ENCODE measurements at regions not wholly inside any gene's neighbourhood (a gene's known extent, or its start where the extent isn't known, plus 50 kb on each side); places are given as distances from the start of the nearest gene placed in this dataset.

DNA sequence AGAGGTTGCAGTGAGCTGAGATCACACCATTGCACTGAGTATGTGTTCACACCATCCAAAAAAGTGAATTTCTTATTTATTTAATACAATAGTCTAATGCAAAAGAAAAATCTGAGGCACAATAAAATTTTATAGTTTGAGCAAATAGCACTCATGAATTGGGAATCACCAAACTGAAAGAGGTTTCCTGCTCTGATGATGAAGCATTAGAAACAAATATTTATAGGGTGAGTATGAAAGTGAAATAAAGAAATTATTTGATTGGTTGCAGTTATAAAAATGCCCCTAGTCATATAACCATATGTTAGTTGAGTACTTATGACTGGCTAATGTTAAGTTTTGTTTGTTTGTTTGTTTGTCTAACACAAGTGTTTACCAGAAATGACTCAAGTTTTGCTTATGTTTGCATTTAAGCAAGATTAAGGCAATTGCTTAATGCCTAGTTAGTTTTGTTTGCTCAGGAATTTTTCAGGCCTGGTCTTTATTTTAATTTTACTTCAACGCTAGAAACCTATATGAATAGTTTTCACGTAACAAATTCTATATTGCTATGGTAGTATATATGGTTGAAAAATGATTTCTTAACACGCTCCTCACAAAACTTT is 151.5 kb upstream of the FAM83B start:
- H3K27ac ChIP-seq, result no peak overlapping the region
- no peaks in the 10 kb centered on the region for H3K36me3 ChIP-seq (replicated peaks)
- in situ Hi-C loops (cut with HindIII; ENCODE audit: low pct_ligation_motif_present, low sequenced_read_pairs), result no loop called here
- H3K27me3 ChIP-seq (replicated peaks), result no peaks in the 10 kb centered on the region
- DNase-seq, result no peak
- TF ChIP-seq, protein P1, sequence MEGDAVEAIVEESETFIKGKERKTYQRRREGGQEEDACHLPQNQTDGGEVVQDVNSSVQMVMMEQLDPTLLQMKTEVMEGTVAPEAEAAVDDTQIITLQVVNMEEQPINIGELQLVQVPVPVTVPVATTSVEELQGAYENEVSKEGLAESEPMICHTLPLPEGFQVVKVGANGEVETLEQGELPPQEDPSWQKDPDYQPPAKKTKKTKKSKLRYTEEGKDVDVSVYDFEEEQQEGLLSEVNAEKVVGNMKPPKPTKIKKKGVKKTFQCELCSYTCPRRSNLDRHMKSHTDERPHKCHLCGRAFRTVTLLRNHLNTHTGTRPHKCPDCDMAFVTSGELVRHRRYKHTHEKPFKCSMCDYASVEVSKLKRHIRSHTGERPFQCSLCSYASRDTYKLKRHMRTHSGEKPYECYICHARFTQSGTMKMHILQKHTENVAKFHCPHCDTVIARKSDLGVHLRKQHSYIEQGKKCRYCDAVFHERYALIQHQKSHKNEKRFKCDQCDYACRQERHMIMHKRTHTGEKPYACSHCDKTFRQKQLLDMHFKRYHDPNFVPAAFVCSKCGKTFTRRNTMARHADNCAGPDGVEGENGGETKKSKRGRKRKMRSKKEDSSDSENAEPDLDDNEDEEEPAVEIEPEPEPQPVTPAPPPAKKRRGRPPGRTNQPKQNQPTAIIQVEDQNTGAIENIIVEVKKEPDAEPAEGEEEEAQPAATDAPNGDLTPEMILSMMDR (IDR thresholded peaks at IDR 0.05; ENCODE audit: low read depth, low read length, missing control alignments), result no peak
- no peak overlapping the region for H3K4me3 ChIP-seq (ENCODE audit: low read depth, low read length)

- in situ Hi-C loops (cut with HindIII; ENCODE audit: low pct_ligation_motif_present, low sequenced_read_pairs), result no loop called here
- Histone ChIP-seq H3K36me3 (replicated peaks) (no peaks in the 10 kb centered on the region), H3K4me3 (ENCODE audit: low read depth, low read length) (no peak overlapping the region), H3K27ac (no peak overlapping the region), H3K27me3 (replicated peaks) (no peaks in the 10 kb centered on the region)
- no peak for DNase-seq
- TF ChIP-seq, protein P1 (IDR thresholded peaks at IDR 0.05; ENCODE audit: low read depth, low read length, missing control alignments), result no peak
Measured at GRCh38 chr6:54695815-54696214, 150.8 kb upstream of the FAM83B start.

DNA sequence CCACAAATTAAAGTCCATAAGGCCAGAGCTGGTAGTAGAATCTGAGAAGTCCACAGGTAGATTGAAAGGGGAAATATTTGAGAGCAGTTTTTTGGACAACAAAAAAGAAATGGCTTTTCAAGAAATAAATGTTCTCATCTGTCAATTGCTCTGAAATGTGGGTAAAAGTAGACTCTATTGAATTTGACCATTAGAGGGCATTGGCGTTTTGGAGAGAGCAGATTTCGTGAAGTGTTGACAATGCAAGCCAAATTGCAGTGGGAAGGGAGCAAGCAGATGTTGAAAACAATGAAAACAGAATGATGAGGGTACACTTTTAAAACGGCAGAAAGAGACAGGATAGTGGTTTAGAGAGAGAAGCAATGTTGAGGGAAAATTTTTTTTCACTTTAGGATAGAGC is 149.1 kb upstream of the FAM83B start:
- Histone ChIP-seq H3K27ac (no peak overlapping the region), H3K27me3 (replicated peaks) (no peaks in the 10 kb centered on the region), H3K36me3 (replicated peaks) (no peaks in the 10 kb centered on the region), H3K4me3 (ENCODE audit: low read depth, low read length) (no peak overlapping the region)
- in situ Hi-C loops (cut with HindIII; ENCODE audit: low pct_ligation_motif_present, low sequenced_read_pairs), result no loop called here
- TF ChIP-seq, protein P1 (IDR thresholded peaks at IDR 0.05; ENCODE audit: low read depth, low read length, missing control alignments), result peak; percentile 33
- DNase-seq, result no peak

GRCh38 chr6:54698974-54699373 is 147.6 kb upstream of the FAM83B start:
- H3K27ac ChIP-seq, result no peak overlapping the region

GRCh38 chr6:54700158-54700557 is 146.4 kb upstream of the FAM83B start:
- DNase-seq, result no peak
- in situ Hi-C loops (cut with HindIII; ENCODE audit: low pct_ligation_motif_present, low sequenced_read_pairs), result no loop called here
- no peak overlapping the region for H3K4me3 ChIP-seq (ENCODE audit: low read depth, low read length)
- TF ChIP-seq, protein P1 (IDR thresholded peaks at IDR 0.05; ENCODE audit: low read depth, low read length, missing control alignments), result no peak
- no peaks in the 10 kb centered on the region for H3K27me3 ChIP-seq (replicated peaks)
- H3K36me3 ChIP-seq (replicated peaks), result no peaks in the 10 kb centered on the region
- no peak overlapping the region for H3K27ac ChIP-seq

More at GRCh38 chr6:54698974-54699373, 147.6 kb upstream of the FAM83B start:
- H3K36me3 ChIP-seq (replicated peaks), result no peaks in the 10 kb centered on the region
- in situ Hi-C loops (cut with HindIII; ENCODE audit: low pct_ligation_motif_present, low sequenced_read_pairs), result no loop called here
- TF ChIP-seq, protein P1 (IDR thresholded peaks at IDR 0.05; ENCODE audit: low read depth, low read length, missing control alignments), result no peak
- no peaks in the 10 kb centered on the region for H3K27me3 ChIP-seq (replicated peaks)
- H3K4me3 ChIP-seq (ENCODE audit: low read depth, low read length), result no peak overlapping the region
- no peak for DNase-seq

DNA sequence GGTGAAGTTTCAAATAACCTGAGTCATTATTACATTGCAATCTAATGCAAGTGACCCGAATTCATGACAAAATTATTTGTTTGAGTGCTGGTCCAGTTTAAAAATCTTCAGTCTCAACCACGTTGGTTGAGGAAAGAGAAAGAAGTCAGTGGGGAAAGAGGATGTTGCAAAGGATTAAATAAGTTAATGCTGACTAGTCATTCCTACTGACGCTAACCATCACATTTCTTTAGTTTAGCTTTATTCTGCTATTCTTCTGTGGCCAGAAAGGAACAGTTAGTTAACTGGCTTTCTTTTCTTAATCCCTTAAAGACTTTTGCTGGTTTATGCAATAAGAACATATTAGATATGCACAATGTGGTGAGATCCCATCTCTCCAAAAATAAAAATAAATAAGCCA is 143.8 kb upstream of the FAM83B start:
- H3K4me3 ChIP-seq (ENCODE audit: low read depth, low read length), result no peak overlapping the region
- H3K27me3 ChIP-seq (replicated peaks), result no peaks in the 10 kb centered on the region
- TF ChIP-seq, protein P1 (IDR thresholded peaks at IDR 0.05; ENCODE audit: low read depth, low read length, missing control alignments), result no peak
- in situ Hi-C loops (cut with HindIII; ENCODE audit: low pct_ligation_motif_present, low sequenced_read_pairs), result no loop called here
- no peaks in the 10 kb centered on the region for H3K36me3 ChIP-seq (replicated peaks)
- no peak for DNase-seq
- H3K27ac ChIP-seq, result no peak overlapping the region

Data from brain microvascular endothelial cell (primary cell).